SK-N-MC (cell line): ENCODE measurements at regions not wholly inside any gene's neighbourhood (a gene's known extent, or its start where the extent isn't known, plus 50 kb on each side); places are given as distances from the start of the nearest gene placed in this dataset.

ENCODE experiments used
- EZH2 ChIP-seq: fragments of 200-600 bp; sonication (generic); IDR thresholded peaks from one replicate; pipeline ENCODE4 v1.6.1; 2017; ENCODE audit warnings: antibody characterized with exemption
- FOXP2 ChIP-seq: optimal IDR thresholded peaks from 2 replicates; pipeline ENCODE3; 2011; ENCODE audit warnings: mild to moderate bottlenecking, moderate library complexity; ENCODE audit not compliant: insufficient read depth; ENCODE audit errors: extremely low read length, control extremely low read depth
- POLR2AphosphoS5 ChIP-seq: IDR thresholded peaks from 2 replicates; pipeline ENCODE4 v1.6.1; 2012; ENCODE audit warnings: mild to moderate bottlenecking, low read depth, low read length, borderline replicate concordance

GRCh38 chr19:28603453-28603852 is 609.5 kb downstream of the UQCRFS1 start:
- TF ChIP-seq POLR2AphosphoS5 (no peak), EZH2 (no peak), FOXP2 (no peak)
